ENCODE measurements at regions not wholly inside any gene's neighbourhood (a gene's known extent, or its start where the extent isn't known, plus 50 kb on each side); places are given as distances from the start of the nearest gene placed in this dataset.

DNA sequence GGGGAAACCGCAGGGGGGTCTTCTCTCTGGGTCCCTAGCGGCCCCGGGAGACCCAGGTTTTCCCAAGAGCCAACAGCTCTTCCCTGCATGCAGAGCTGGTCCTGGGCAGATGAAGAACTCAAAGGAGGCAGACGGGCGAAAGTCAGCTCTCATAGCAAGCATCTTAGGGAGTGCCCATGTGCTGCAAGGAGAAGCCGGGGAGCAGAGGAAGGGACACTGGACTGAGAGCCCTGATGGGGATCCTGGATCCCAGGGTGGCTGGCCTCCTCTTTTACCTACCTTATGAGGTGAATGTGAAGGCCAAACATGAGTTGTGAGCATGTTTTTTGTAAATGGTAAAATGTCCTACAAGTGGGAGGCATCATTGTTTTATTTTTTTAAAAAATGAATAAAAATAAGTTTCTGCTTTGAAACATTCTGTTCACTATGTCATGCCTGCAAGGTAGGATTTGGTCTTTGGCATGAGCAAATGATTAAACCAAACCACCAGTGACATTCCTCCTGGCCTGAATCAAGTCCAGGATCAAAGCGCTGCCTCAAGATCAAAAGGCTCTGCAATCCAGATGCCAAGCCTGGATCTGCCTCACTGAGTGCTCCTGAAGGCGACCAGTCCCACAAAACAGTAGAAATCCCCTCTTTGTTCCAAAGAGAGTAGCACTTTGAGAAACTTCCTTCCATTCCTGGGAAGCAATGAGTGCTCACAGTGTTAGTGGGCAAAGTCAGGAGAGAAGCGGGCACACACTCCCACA, 92.2 kb upstream of the SERP2 start:
- TF ChIP-seq, protein P1, sequence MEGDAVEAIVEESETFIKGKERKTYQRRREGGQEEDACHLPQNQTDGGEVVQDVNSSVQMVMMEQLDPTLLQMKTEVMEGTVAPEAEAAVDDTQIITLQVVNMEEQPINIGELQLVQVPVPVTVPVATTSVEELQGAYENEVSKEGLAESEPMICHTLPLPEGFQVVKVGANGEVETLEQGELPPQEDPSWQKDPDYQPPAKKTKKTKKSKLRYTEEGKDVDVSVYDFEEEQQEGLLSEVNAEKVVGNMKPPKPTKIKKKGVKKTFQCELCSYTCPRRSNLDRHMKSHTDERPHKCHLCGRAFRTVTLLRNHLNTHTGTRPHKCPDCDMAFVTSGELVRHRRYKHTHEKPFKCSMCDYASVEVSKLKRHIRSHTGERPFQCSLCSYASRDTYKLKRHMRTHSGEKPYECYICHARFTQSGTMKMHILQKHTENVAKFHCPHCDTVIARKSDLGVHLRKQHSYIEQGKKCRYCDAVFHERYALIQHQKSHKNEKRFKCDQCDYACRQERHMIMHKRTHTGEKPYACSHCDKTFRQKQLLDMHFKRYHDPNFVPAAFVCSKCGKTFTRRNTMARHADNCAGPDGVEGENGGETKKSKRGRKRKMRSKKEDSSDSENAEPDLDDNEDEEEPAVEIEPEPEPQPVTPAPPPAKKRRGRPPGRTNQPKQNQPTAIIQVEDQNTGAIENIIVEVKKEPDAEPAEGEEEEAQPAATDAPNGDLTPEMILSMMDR (conservative IDR thresholded peaks at IDR 0.05; ENCODE audit: low read length): no peak
- TF ChIP-seq EZH2phosphoT487 (IDR thresholded peaks at IDR 0.05; ENCODE audit: borderline replicate concordance): no peak
- Histone ChIP-seq H3K9ac (ENCODE audit: low read depth, low read length, poor library complexity, severe bottlenecking) (no peak overlapping the region), H4K20me1 (ENCODE audit: insufficient read depth, low read length, poor library complexity, severe bottlenecking) (no peaks in the 10 kb centered on the region), H3K36me3 (ENCODE audit: insufficient read depth, low read length) (no peaks in the 10 kb centered on the region), H3K27me3 (ENCODE audit: insufficient read depth, low read length, poor library complexity, severe bottlenecking) (no peaks in the 10 kb centered on the region), H3K9me2 (replicated peaks; ENCODE audit: low read depth, low read length) (no peaks in the 10 kb centered on the region), H3K4me3 (ENCODE audit: low read length, poor library complexity, severe bottlenecking) (no peak overlapping the region), H3K4me1 (ENCODE audit: insufficient read depth, low read length, poor library complexity, severe bottlenecking) (peaks cover 8% of the 10 kb centered on the region), H3K4me2 (ENCODE audit: low read depth, low read length, poor library complexity, severe bottlenecking) (no peak overlapping the region), H3F3A (ENCODE audit: low read depth) (no peaks in the 10 kb centered on the region), H3K9me3 (ENCODE audit: insufficient read depth, low read depth, low read length) (no peaks in the 10 kb centered on the region), H2AFZ (ENCODE audit: low read length) (no peak overlapping the region), H3K79me2 (ENCODE audit: insufficient read depth, low read length) (no peaks in the 10 kb centered on the region)

DNA sequence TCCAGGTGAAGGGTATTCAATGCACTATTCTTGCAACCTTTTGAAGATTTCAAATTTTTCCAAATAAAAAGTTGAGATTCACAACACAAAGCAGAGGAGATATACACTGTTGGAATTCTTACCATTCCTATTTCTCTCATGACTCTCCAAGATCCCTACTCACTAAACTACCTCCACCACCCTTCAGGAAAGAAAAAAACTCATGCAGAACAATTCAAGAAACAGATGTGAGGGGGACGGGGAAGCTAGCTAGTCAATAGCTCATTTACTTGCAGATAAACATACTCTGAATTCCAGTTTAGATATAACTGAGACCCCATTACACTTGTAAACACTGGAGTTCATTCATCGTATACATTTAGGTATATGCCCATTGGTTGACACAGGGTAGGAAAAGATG, 90.0 kb upstream of the SERP2 start:
- Histone ChIP-seq H3F3A (ENCODE audit: low read depth) (no peaks in the 10 kb centered on the region), H3K79me2 (ENCODE audit: insufficient read depth, low read length) (no peaks in the 10 kb centered on the region), H3K4me1 (ENCODE audit: insufficient read depth, low read length, poor library complexity, severe bottlenecking) (no peaks in the 10 kb centered on the region), H2AFZ (ENCODE audit: low read length) (no peak overlapping the region), H3K4me3 (ENCODE audit: low read length, poor library complexity, severe bottlenecking) (no peak overlapping the region), H3K36me3 (ENCODE audit: insufficient read depth, low read length) (no peaks in the 10 kb centered on the region), H3K9me3 (ENCODE audit: insufficient read depth, low read depth, low read length) (no peaks in the 10 kb centered on the region), H3K27me3 (ENCODE audit: insufficient read depth, low read length, poor library complexity, severe bottlenecking) (no peaks in the 10 kb centered on the region), H4K20me1 (ENCODE audit: insufficient read depth, low read length, poor library complexity, severe bottlenecking) (no peaks in the 10 kb centered on the region), H3K4me2 (ENCODE audit: low read depth, low read length, poor library complexity, severe bottlenecking) (no peak overlapping the region), H3K9ac (ENCODE audit: low read depth, low read length, poor library complexity, severe bottlenecking) (no peak overlapping the region), H3K9me2 (replicated peaks; ENCODE audit: low read depth, low read length) (no peaks in the 10 kb centered on the region)
- TF ChIP-seq EZH2phosphoT487 (IDR thresholded peaks at IDR 0.05; ENCODE audit: borderline replicate concordance): no peak
- TF ChIP-seq, protein P1 (conservative IDR thresholded peaks at IDR 0.05; ENCODE audit: low read length): no peak

DNA sequence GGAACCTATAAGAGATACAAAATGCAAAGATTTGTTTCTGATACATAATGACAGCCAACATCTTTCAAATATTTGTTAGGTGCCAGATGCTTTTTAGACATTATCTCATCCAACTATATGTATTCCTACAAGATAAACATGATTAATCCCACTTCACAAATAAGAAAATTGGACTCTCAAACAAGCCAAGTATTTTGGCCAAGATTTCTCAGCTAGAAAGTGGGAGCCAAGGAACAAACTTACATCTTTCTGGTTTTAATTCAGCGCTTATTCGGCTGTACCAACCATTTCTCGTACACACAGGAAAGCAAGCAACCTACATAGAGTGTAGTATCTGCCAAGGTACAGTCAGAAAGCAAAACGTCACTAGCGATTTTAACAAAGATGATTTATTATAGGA, 85.7 kb upstream of the SERP2 start:
- no peaks in the 10 kb centered on the region for H3F3A ChIP-seq (ENCODE audit: low read depth)
- H4K20me1 ChIP-seq (ENCODE audit: insufficient read depth, low read length, poor library complexity, severe bottlenecking): no peaks in the 10 kb centered on the region
- H3K4me2 ChIP-seq (ENCODE audit: low read depth, low read length, poor library complexity, severe bottlenecking): no peak overlapping the region
- H3K9me2 ChIP-seq (replicated peaks; ENCODE audit: low read depth, low read length): no peaks in the 10 kb centered on the region
- no peaks in the 10 kb centered on the region for H3K36me3 ChIP-seq (ENCODE audit: insufficient read depth, low read length)
- H3K27me3 ChIP-seq (ENCODE audit: insufficient read depth, low read length, poor library complexity, severe bottlenecking): no peaks in the 10 kb centered on the region
- H3K9ac ChIP-seq (ENCODE audit: low read depth, low read length, poor library complexity, severe bottlenecking): no peak overlapping the region
- no peak overlapping the region for H2AFZ ChIP-seq (ENCODE audit: low read length)
- no peaks in the 10 kb centered on the region for H3K4me1 ChIP-seq (ENCODE audit: insufficient read depth, low read length, poor library complexity, severe bottlenecking)
- no peak for TF ChIP-seq EZH2phosphoT487 (IDR thresholded peaks at IDR 0.05; ENCODE audit: borderline replicate concordance)
- TF ChIP-seq, protein P1 (conservative IDR thresholded peaks at IDR 0.05; ENCODE audit: low read length): no peak
- H3K9me3 ChIP-seq (ENCODE audit: insufficient read depth, low read depth, low read length): no peaks in the 10 kb centered on the region
- no peaks in the 10 kb centered on the region for H3K79me2 ChIP-seq (ENCODE audit: insufficient read depth, low read length)
- H3K4me3 ChIP-seq (ENCODE audit: low read length, poor library complexity, severe bottlenecking): no peak overlapping the region
